H1 (cell line): ENCODE measurements at regions not wholly inside any gene's neighbourhood (a gene's known extent, or its start where the extent isn't known, plus 50 kb on each side); places are given as distances from the start of the nearest gene placed in this dataset.

Source experiments
- BRCA1 ChIP-seq: IDR thresholded peaks from 2 replicates; pipeline ENCODE4 v1.6.1; 2012; ENCODE audit warnings: low read depth, low read length, improper control_type of control experiment
- CEBPB ChIP-seq: IDR thresholded peaks from 2 replicates; pipeline ENCODE4 v1.6.1; 2012; ENCODE audit warnings: low read depth, low read length
- EZH2 ChIP-seq: fragments of 200-600 bp; sonication (generic); IDR thresholded peaks from 2 replicates; pipeline ENCODE4 v1.7.1; 2012; ENCODE audit warnings: low read depth, mild to moderate bottlenecking, moderate library complexity, low read length, inconsistent platforms; ENCODE audit not compliant: severe bottlenecking
- GABPA ChIP-seq: IDR thresholded peaks from 2 replicates; pipeline ENCODE4 v1.6.1; 2011; ENCODE audit warnings: mild to moderate bottlenecking, low read length, moderate library complexity, borderline replicate concordance; ENCODE audit not compliant: insufficient read depth
- HDAC2 ChIP-seq, 2 experiments: fragments of 300-600 bp in 1 of 2; sonication (generic) in 1 of 2; IDR thresholded peaks; 2 replicates each; pipeline ENCODE4 v1.6.1; 2011 to 2012; ENCODE audit warnings: low read depth in 2 of 2, low read length in 2 of 2, mild to moderate bottlenecking in 2 of 2, moderate library complexity in 2 of 2, borderline replicate concordance in 1 of 2, inconsistent platforms in 1 of 2
- POLR2A ChIP-seq, 2 experiments: IDR thresholded peaks; 1 replicate in 1 of 2; 2 replicates in 1 of 2; pipeline ENCODE4 v1.6.1; 2011; ENCODE audit warnings: low read depth in 2 of 2, low read length in 2 of 2, mild to moderate bottlenecking in 2 of 2; ENCODE audit errors: control extremely low read depth in 1 of 2
- POLR2AphosphoS5 ChIP-seq: IDR thresholded peaks from 2 replicates; pipeline ENCODE4 v1.6.1; 2011; ENCODE audit warnings: low read depth, low read length
- RNF2 ChIP-seq: fragments of 200-900, 300-1000 bp; sonication (generic); IDR thresholded peaks from 2 replicates; pipeline ENCODE4 v1.7.1; 2016; ENCODE audit warnings: borderline replicate concordance, low read depth, mild to moderate bottlenecking, antibody characterized with exemption, low read length; ENCODE audit not compliant: poor library complexity, severe bottlenecking; ENCODE audit errors: missing control alignments
- SIN3A ChIP-seq, 2 experiments: IDR thresholded peaks in 1 of 2; conservative IDR thresholded peaks in 1 of 2; 2 replicates each; pipeline ENCODE4 v1.6.1; 2011 to 2012; ENCODE audit warnings: low read length in 2 of 2, improper control_type of control experiment in 1 of 2, low read depth in 1 of 2, mild to moderate bottlenecking in 1 of 2
- TEAD4 ChIP-seq: IDR thresholded peaks from 2 replicates; pipeline ENCODE4 v1.6.1; 2012; ENCODE audit warnings: low read depth, low read length, inconsistent platforms, mixed read lengths
- TF ChIP-seq, protein P1 (sequence below), 3 experiments: IDR thresholded peaks; 1 replicate in 2 of 3; 2 replicates in 1 of 3; pipeline versions ENCODE4 v1.5.1 to v1.6.1; 2011; ENCODE audit warnings: low read length in 3 of 3, mild to moderate bottlenecking in 3 of 3, inconsistent platforms in 2 of 3, low read depth in 1 of 3, moderate library complexity in 1 of 3; ENCODE audit not compliant: insufficient read depth in 1 of 3; ENCODE audit errors: control extremely low read depth in 1 of 3
- TF ChIP-seq, protein P2 (sequence below): IDR thresholded peaks from 2 replicates; pipeline ENCODE4 v1.6.1; 2012; ENCODE audit warnings: inconsistent platforms
- TF ChIP-seq, protein P3 (sequence below): IDR thresholded peaks from 2 replicates; pipeline ENCODE4 v1.6.1; 2011; ENCODE audit warnings: low read length, improper control_type of control experiment
- TF ChIP-seq, protein P4 (sequence below): IDR thresholded peaks from 2 replicates; pipeline ENCODE4 v1.6.1; 2012; ENCODE audit warnings: low read length, inconsistent platforms

DNA sequence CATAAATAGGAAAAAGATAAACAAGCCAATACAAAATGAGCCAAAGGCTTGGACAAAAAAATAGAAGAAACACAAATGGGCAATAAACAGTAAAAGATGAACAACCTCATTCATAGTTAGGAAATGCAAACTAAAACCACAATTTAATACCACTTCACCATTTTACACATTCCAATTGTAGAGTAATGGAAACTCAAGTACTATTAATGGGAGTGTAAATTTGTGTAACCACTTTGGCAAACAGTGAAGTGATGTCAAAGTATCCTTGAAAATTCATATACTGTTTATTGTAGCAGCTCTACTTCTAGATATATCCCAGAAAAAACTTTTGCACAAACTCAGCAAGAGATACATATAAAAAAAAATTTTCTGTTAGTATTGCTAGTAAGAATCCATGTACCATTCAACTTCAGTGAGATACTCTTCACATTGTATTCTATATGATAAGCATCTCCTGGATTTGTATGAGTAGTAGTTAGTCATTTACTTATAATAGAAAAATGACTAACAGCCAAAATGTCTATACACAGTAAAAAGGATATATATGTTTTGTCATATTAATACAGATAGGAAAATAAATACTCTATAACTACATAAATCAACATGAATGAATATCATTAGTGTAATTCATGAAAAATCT, 229.8 kb downstream of the DKK2 start:
- TF ChIP-seq, protein P1, sequence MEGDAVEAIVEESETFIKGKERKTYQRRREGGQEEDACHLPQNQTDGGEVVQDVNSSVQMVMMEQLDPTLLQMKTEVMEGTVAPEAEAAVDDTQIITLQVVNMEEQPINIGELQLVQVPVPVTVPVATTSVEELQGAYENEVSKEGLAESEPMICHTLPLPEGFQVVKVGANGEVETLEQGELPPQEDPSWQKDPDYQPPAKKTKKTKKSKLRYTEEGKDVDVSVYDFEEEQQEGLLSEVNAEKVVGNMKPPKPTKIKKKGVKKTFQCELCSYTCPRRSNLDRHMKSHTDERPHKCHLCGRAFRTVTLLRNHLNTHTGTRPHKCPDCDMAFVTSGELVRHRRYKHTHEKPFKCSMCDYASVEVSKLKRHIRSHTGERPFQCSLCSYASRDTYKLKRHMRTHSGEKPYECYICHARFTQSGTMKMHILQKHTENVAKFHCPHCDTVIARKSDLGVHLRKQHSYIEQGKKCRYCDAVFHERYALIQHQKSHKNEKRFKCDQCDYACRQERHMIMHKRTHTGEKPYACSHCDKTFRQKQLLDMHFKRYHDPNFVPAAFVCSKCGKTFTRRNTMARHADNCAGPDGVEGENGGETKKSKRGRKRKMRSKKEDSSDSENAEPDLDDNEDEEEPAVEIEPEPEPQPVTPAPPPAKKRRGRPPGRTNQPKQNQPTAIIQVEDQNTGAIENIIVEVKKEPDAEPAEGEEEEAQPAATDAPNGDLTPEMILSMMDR (IDR thresholded peaks at IDR 0.05; ENCODE audit: control extremely low read depth in 1 of 3, insufficient read depth in 1 of 3, low read depth in 1 of 3, low read length in 3 of 3), result no peak
- TF ChIP-seq POLR2A (IDR thresholded peaks at IDR 0.05; ENCODE audit: control extremely low read depth in 1 of 2, low read depth in 2 of 2, low read length in 2 of 2) (no peak), BRCA1 (no peak), POLR2AphosphoS5 (no peak), EZH2 (no peak), SIN3A (conservative IDR thresholded peaks at IDR 0.05 in 1 of 2, IDR thresholded peaks at IDR 0.05 in 1 of 2; ENCODE audit: low read depth in 1 of 2, low read length in 2 of 2) (no peak), RNF2 (no peak), CEBPB (no peak), HDAC2 (IDR thresholded peaks at IDR 0.05; ENCODE audit: borderline replicate concordance in 1 of 2, low read depth in 2 of 2, low read length in 2 of 2) (no peak), GABPA (no peak), TEAD4 (no peak)
- TF ChIP-seq, protein P2, sequence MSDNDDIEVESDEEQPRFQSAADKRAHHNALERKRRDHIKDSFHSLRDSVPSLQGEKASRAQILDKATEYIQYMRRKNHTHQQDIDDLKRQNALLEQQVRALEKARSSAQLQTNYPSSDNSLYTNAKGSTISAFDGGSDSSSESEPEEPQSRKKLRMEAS, result no peak
- TF ChIP-seq, protein P3, sequence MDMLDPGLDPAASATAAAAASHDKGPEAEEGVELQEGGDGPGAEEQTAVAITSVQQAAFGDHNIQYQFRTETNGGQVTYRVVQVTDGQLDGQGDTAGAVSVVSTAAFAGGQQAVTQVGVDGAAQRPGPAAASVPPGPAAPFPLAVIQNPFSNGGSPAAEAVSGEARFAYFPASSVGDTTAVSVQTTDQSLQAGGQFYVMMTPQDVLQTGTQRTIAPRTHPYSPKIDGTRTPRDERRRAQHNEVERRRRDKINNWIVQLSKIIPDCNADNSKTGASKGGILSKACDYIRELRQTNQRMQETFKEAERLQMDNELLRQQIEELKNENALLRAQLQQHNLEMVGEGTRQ, result no peak
- TF ChIP-seq, protein P4, sequence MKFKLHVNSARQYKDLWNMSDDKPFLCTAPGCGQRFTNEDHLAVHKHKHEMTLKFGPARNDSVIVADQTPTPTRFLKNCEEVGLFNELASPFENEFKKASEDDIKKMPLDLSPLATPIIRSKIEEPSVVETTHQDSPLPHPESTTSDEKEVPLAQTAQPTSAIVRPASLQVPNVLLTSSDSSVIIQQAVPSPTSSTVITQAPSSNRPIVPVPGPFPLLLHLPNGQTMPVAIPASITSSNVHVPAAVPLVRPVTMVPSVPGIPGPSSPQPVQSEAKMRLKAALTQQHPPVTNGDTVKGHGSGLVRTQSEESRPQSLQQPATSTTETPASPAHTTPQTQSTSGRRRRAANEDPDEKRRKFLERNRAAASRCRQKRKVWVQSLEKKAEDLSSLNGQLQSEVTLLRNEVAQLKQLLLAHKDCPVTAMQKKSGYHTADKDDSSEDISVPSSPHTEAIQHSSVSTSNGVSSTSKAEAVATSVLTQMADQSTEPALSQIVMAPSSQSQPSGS, result no peak
